ENCODE measurements at regions not wholly inside any gene's neighbourhood (a gene's known extent, or its start where the extent isn't known, plus 50 kb on each side); places are given as distances from the start of the nearest gene placed in this dataset.

DNA sequence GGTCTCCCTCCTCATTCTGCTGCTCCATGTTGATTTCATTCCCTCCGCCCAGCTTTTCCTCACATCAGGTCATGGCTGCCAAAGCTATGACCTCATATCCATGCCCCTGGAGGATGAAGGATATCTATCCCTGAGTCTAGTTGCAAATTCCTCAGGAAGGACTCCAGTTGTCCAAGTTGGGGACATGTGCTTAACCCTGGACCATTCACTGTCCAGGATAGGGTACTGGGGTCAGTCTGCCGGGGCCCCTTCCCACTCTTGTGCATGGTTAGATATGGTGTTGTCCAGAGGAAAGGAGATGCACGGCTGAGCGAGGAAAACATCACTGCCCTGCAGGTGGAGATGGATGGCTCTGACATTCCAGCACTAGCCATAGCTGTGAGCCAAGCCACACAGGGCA, 51.9 kb upstream of the COMTD1 start:
- peaks cover 18 to 49% of the 10 kb centered on the region in 2 donors for H3K27me3 Mint-ChIP-seq
- no peak overlapping the region for H3K4me3 ChIP-seq (ENCODE audit: low read length in 2 of 2)
- H3K36me3 Mint-ChIP-seq = no peaks in the 10 kb centered on the region
- DNase-seq = no peak
- H3K9me3 ChIP-seq (ENCODE audit: control insufficient read depth in 1 of 2, low read length in 2 of 2) = no peaks in the 10 kb centered on the region
- intact Hi-C loops (cut with micrococcal nuclease) = no loop called here
- H3K27ac ChIP-seq (ENCODE audit: low read depth, low read length) = no peak overlapping the region
- no peak overlapping the region for H3K4me3 Mint-ChIP-seq
- H3K27ac Mint-ChIP-seq = no peak overlapping the region
- H3K4me1 ChIP-seq (ENCODE audit: insufficient read depth, low read length) = no peaks in the 10 kb centered on the region
- peaks cover 0 to 11% (median 9%) of the 10 kb centered on the region in 8 donors for H3K9me3 Mint-ChIP-seq
- POLR2A ChIA-PET (ENCODE audit: partially characterized antibody) = no interaction called here
- CTCF ChIA-PET (ENCODE audit: partially characterized antibody) = interaction anchor here (3.4 kb wide), 1 partner anchor 9 kb away, joined by 12 read pairs; no protein-coding TSS in a partner anchor
- H3K27me3 ChIP-seq (ENCODE audit: insufficient read depth, low read length) = no peaks in the 10 kb centered on the region
- no peaks in the 10 kb centered on the region for H3K4me1 Mint-ChIP-seq
- no peaks in the 10 kb centered on the region for H3K36me3 ChIP-seq (ENCODE audit: insufficient read depth, low read length)

DNA sequence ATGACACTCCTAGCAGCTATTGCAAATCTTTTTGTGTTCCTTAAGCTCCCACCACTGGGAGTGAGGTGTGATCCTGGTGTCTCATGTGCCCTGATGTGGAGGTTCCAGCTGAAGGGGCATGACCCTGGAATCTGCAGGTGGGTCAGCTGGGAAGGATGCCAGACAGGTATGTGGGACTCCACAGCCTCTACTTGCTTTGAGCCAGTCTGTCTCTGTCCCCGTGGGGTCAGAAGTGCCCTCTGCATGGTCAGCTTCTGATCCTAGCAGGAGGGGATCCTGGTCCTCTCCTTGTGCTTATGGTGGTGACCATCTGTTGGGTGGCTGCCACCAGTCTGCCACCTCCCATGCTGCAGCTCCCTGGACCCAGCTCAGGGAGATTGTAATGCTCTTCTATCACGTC, 51.1 kb upstream of the COMTD1 start:
- Histone ChIP-seq H3K9me3 (ENCODE audit: control insufficient read depth in 1 of 2, low read length in 2 of 2) (no peaks in the 10 kb centered on the region), H3K4me3 (ENCODE audit: low read length in 2 of 2) (no peak overlapping the region), H3K27me3 (ENCODE audit: insufficient read depth, low read length) (no peaks in the 10 kb centered on the region), H3K36me3 (ENCODE audit: insufficient read depth, low read length) (no peaks in the 10 kb centered on the region), H3K27ac (ENCODE audit: low read depth, low read length) (no peak overlapping the region), H3K4me1 (ENCODE audit: insufficient read depth, low read length) (no peaks in the 10 kb centered on the region)
- intact Hi-C loops (cut with micrococcal nuclease) = no loop called here
- DNase-seq = no peak
- H3K27me3 Mint-ChIP-seq = peaks cover 18 to 48% of the 10 kb centered on the region in 2 donors
- H3K27ac Mint-ChIP-seq = no peak overlapping the region
- peaks cover 0 to 11% (median 9%) of the 10 kb centered on the region in 8 donors for H3K9me3 Mint-ChIP-seq
- no peaks in the 10 kb centered on the region for H3K36me3 Mint-ChIP-seq
- no peak overlapping the region for H3K4me3 Mint-ChIP-seq
- ChIA-PET CTCF (ENCODE audit: partially characterized antibody) (interaction anchor here (3.4 kb wide), 1 partner anchor 10 kb away, joined by 12 read pairs; no protein-coding TSS in a partner anchor), POLR2A (ENCODE audit: partially characterized antibody) (no interaction called here)
- H3K4me1 Mint-ChIP-seq = no peaks in the 10 kb centered on the region
